ENCODE measurements at regions not wholly inside any gene's neighbourhood (a gene's known extent, or its start where the extent isn't known, plus 50 kb on each side); places are given as distances from the start of the nearest gene placed in this dataset.

DNA sequence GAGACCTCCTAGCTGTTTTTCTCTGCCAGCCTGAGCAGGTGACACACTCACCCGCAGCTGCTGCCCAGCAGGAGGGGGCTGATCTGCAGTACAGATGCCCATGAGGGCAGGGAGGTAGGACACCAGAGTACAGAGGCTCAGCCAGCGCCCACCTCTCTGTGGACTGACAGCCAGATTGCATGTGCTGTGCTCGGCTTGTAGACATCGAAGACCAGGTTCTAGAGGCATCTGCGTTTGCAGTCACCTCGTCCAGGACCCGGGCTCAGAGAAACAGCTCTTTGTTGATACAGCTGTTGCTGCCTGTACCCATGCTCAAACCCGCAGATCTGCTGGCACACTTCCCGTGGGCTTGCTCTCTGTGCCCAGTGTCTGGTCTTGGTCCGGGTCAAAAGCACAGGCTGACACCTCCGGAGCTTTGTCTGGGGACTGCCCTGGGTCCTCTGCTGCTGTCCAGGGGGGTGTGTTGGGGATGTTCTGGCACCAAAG is 224.7 kb downstream of the GLRX3 start:
- DNase-seq: no peak
- Mint-ChIP-seq H3K9me3 (ENCODE audit: low read depth) (peaks cover 12% of the 10 kb centered on the region), H3K4me1 (no peaks in the 10 kb centered on the region), H3K27ac (no peak overlapping the region), H3K36me3 (no peaks in the 10 kb centered on the region), H3K4me3 (no peak overlapping the region), H3K27me3 (no peaks in the 10 kb centered on the region)
- ATAC-seq: no peak
- CTCF ChIA-PET: no interaction called here

DNA sequence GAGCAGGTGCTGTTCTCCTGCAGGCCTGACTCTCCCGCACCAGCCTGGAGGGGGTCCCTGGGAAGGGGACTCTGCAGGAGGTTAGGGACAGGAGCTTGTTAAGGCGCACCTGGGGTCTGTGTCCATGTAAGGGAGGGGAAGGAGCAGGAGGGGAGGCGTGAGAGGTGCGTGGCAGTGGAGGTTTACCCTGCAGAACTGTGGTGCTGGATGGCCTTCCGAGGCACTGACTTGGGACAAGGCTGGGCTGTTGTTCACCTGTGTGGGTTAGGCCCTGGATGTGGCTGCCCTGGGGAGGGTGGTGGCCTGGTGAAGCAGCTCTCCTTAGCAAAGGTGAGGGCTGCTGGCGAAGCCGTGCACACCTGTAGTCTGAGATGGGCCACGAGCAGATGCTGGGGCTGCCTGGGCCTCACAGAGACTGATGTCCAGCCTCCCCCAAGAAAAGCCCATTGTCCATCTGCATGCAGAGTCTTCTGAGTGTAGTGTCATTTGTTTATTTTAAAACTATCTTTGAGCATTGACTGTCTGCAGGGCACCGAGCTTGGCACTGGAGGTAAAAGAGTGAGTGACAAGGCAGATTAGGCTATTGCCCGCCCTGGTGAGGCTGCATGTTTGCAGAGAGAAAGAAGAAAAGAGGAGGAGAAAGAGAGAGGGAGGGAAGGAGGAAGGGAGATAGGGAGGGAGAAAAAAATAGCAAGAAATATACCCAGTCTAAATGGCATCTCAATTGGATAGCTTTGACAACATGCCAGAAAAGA is 225.3 kb downstream of the GLRX3 start:
- Mint-ChIP-seq H3K4me1 (no peaks in the 10 kb centered on the region), H3K27ac (no peak overlapping the region), H3K9me3 (ENCODE audit: low read depth) (peaks cover 12% of the 10 kb centered on the region), H3K36me3 (no peaks in the 10 kb centered on the region), H3K4me3 (no peak overlapping the region), H3K27me3 (no peaks in the 10 kb centered on the region)
- CTCF ChIA-PET: no interaction called here
- DNase-seq: no peak
- ATAC-seq: no peak

DNA sequence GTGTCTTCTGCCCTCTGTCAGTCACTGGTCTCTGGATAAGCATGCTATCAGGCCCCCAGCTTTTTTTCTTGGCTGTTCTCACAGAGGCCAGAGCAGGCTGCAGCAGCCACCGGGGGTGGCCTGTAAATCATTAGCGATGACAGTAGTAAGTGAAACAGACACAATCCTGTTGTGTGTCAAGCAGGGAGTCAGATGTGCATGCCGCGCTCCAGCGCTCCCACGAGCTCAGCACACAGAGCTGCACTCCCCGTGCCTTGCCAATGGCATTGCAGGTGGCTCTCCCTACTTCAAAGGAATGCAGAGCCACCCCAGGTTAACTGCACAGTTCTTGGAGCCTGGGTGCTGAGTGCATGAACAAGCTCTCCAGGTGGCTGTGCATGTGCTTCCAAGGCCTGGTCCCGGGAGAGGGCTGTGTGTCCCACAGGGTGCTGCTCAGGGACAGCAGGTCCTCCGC is 226.1 kb downstream of the GLRX3 start:
- no peak overlapping the region for H3K27ac Mint-ChIP-seq
- no peaks in the 10 kb centered on the region for H3K27me3 Mint-ChIP-seq
- CTCF ChIA-PET: no interaction called here
- DNase-seq (no peak), ATAC-seq (no peak)
- no peaks in the 10 kb centered on the region for H3K36me3 Mint-ChIP-seq
- H3K4me3 Mint-ChIP-seq: no peak overlapping the region
- H3K9me3 Mint-ChIP-seq (ENCODE audit: low read depth): peaks cover 12% of the 10 kb centered on the region
- H3K4me1 Mint-ChIP-seq: no peaks in the 10 kb centered on the region

DNA sequence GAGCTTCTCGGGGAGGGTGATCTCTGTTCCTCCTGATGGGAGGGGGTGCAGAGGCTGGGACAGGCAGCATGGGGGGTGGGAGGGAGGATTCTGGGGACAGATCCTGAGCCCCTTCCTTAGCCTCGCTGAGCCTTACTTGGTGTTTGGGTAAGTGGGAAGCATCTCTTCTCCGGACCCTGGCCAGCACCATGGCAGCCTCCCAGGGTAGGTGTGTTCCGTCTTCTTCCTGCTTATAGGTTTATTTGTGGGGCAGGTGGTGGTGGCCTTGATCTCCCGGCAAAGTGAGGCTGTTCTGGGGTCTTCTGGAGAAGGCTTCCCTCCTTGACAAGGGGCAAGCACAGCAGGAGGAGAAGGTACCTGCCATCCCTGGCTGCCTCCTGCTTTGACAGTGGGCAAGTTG is 226.9 kb downstream of the GLRX3 start:
- H3K27ac Mint-ChIP-seq: no peak overlapping the region
- no peaks in the 10 kb centered on the region for H3K36me3 Mint-ChIP-seq
- DNase-seq (no peak), ATAC-seq (no peak)
- H3K4me1 Mint-ChIP-seq: no peaks in the 10 kb centered on the region
- no peak overlapping the region for H3K4me3 Mint-ChIP-seq
- peaks cover 14% of the 10 kb centered on the region for H3K9me3 Mint-ChIP-seq (ENCODE audit: low read depth)
- CTCF ChIA-PET: no interaction called here
- no peaks in the 10 kb centered on the region for H3K27me3 Mint-ChIP-seq

DNA sequence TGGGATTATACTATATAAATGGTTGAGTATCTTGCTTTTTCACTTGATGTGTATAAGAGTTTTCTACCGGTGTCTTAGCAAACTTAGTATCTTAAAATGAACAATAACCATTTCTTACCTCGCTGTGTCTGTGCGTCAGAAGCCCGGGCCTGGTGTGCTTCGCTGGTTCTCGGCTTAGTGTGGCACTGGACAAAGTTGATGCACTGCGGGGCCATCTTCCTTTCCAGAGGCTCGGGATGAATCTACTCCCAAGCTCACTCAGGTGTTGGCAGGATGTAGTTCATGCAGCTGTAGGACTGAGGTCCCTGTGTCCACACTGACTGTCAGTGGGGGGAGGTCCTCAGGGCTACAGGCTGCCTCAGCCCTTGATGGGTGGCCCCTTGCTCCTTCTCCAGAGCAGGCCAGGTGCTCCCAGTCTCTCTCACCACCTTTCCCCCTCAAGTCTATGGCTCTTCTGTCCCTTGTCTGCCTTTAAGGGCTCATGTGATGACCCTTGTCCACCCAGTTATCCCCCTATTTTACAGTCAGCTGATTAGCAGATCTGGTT is 227.8 kb downstream of the GLRX3 start:
- H3K9me3 Mint-ChIP-seq (ENCODE audit: low read depth): peaks cover 13% of the 10 kb centered on the region
- no peaks in the 10 kb centered on the region for H3K36me3 Mint-ChIP-seq
- ATAC-seq (no peak), DNase-seq (no peak)
- H3K4me3 Mint-ChIP-seq: no peak overlapping the region
- H3K4me1 Mint-ChIP-seq: no peaks in the 10 kb centered on the region
- no peak overlapping the region for H3K27ac Mint-ChIP-seq
- H3K27me3 Mint-ChIP-seq: no peaks in the 10 kb centered on the region
- CTCF ChIA-PET: no interaction called here

DNA sequence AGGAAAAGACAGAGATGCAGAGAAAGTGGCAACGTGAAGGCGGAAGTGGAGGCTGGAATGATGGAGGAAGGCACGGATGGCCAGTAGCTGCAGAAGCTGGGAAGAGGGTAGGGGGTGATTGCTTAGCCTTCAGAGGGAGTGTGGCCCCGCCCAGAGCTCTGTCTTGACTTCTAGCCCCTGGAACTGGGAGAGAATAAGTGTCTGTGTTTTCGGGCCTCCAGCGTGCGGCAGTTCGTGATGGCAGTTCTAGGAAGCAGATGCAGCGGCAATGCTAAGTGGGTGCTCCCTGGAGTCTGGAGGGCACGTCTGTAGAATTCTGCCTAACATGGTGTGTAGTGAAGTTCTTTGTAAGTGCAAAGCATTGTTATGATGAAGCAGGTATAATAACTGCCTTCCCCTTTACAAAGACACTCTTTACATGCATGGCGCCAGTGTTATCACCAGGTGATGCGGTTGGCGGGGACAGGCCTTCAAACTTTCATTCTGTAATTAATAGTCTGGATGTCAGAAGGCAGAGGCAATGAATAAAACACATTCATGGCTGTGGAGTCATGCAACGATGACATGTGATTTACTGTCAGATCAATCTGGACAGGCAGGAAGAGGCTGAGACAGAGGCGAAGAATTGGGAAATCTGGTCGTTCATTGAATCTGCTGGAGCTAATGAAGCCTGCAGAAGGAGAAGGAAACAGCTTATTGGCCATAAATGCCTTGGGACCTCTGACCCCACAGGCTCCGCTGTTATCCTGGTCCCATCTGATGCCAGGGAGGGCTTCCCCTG is 228.6 kb downstream of the GLRX3 start:
- no peaks in the 10 kb centered on the region for H3K4me1 Mint-ChIP-seq
- CTCF ChIA-PET: no interaction called here
- H3K27me3 Mint-ChIP-seq: no peaks in the 10 kb centered on the region
- ATAC-seq: no peak
- H3K27ac Mint-ChIP-seq: no peak overlapping the region
- no peaks in the 10 kb centered on the region for H3K36me3 Mint-ChIP-seq
- peaks cover 9% of the 10 kb centered on the region for H3K9me3 Mint-ChIP-seq (ENCODE audit: low read depth)
- H3K4me3 Mint-ChIP-seq: no peak overlapping the region
- no peak for DNase-seq

DNA sequence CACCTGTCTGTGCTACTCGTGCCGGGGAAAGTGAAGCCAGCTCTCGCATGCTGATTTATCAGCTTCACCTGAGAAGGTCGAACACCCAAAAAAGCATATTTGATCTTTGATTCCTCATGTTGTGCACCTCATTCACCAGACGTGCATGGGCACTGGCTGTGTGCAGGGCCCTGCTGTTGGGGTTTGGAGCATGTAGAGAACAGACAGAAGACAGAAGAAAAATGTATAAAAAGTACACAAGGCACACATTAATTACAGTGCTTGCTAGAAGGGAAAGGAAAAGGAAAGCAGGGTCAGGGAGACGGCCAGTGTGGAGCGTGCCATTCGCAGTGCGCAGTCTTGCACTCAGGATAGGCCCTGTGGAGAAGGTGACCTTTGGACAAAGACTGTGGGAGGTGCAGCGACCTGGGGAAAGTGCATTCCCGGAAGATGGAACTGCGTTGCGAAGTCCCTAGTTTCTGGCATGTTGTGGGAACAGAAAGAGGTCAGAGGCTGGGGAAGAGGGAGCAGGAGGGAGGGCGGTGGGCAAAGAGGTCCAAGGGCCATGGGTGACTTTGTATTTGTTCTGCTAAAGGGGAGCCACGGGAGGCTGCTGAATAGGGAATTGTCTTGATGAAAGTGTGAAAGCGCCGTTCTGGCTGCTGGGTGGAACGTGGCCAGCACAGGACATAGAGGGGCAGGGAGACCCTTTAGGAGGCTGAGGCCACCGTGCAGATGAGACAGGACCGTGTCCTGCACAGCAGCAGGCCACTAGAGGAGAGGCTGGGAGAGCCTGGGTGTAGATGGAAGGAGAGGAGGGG is 232.8 kb downstream of the GLRX3 start:
- DNase-seq (no peak), ATAC-seq (no peak)
- H3K36me3 Mint-ChIP-seq: no peaks in the 10 kb centered on the region
- no peak overlapping the region for H3K27ac Mint-ChIP-seq
- H3K27me3 Mint-ChIP-seq: no peaks in the 10 kb centered on the region
- H3K9me3 Mint-ChIP-seq (ENCODE audit: low read depth): peaks cover 9% of the 10 kb centered on the region
- H3K4me3 Mint-ChIP-seq: no peak overlapping the region
- no peaks in the 10 kb centered on the region for H3K4me1 Mint-ChIP-seq
- CTCF ChIA-PET: no interaction called here

DNA sequence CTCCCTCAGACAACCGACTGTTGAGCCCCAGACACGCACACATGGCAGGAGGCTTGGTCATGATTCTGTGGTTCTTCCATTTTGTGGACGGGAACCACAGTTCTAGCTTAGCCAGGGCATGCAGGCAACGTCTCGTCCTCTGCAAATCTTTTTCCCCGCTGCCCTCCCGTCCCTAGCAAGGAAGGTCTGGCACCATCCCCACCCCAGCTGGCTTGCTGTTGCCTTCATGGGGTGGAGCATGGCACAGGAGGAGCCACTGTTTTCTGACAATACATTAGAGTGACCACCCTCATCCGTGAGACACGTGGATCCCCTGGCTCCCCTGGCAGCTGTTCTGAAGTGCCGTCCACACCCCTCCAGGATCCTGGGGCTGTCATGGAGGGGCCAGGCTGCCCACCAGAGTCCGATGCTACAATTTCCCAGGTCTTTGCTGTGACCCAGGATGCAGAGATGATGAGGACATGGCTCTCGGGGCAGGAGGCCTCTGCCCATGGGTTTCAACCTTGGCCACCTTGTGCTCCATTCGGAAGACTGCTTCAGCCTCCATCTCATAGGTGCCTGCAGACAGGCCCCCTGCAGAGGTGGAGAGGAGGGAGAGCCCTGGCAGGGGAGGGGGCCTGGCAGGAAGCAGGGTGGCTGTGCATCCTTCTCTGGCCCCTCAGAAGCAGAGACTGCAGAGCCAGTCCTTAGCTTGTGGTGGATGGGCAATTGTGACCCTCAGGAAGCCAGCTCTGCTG is 233.6 kb downstream of the GLRX3 start:
- no peak for DNase-seq
- H3K36me3 Mint-ChIP-seq: no peaks in the 10 kb centered on the region
- no peak overlapping the region for H3K27ac Mint-ChIP-seq
- H3K27me3 Mint-ChIP-seq: no peaks in the 10 kb centered on the region
- no peaks in the 10 kb centered on the region for H3K4me1 Mint-ChIP-seq
- ATAC-seq: no peak
- CTCF ChIA-PET: no interaction called here
- no peak overlapping the region for H3K4me3 Mint-ChIP-seq
- H3K9me3 Mint-ChIP-seq (ENCODE audit: low read depth): peaks cover 6% of the 10 kb centered on the region

DNA sequence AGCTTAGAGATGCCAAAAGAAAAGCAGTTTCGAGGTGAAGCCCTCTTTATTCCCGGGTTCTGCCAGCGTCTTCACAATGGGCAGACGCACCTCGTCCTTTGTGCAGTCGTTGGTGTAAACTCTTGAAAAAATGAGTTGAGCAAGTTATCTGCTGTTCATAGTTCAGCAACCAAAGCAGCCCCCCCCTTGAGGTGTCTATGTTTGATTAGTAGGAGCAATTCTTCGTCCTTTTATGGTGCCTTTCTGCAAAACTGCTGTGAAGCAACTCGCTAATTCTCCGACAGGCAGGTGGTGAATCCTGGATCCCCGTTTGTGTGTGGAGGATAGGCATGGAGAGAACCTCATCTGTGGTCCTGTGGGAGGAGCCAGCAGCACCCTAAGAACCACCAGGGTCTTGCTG is 234.5 kb downstream of the GLRX3 start:
- ATAC-seq: no peak
- H3K27me3 Mint-ChIP-seq: no peaks in the 10 kb centered on the region
- H3K4me3 Mint-ChIP-seq: no peak overlapping the region
- no peaks in the 10 kb centered on the region for H3K36me3 Mint-ChIP-seq
- CTCF ChIA-PET: no interaction called here
- no peaks in the 10 kb centered on the region for H3K4me1 Mint-ChIP-seq
- DNase-seq: no peak
- H3K27ac Mint-ChIP-seq: no peak overlapping the region
- H3K9me3 Mint-ChIP-seq (ENCODE audit: low read depth): peaks cover 4% of the 10 kb centered on the region

DNA sequence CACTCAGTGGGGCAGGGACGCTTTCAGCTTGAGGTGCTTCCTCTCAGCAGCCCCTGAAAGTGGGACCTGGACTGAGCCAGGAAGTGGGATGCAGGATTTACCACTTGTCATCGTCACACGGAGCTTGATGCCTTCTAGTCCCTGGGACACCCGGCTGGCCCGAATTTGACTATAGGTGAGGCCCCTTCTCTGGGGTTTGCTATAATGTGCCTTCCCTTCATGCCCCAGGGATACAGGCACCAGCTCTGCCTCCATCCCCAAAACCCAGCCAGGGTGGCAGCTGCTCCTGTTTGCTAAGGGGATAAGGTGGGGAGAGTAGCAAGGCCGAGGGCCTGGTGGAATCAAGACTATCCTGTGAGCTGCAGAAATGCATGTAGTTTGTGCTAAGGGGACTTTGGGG is 235.0 kb downstream of the GLRX3 start:
- ATAC-seq (no peak), DNase-seq (no peak)
- peaks cover 4% of the 10 kb centered on the region for H3K9me3 Mint-ChIP-seq (ENCODE audit: low read depth)
- CTCF ChIA-PET: no interaction called here
- no peaks in the 10 kb centered on the region for H3K27me3 Mint-ChIP-seq
- H3K27ac Mint-ChIP-seq: no peak overlapping the region
- no peaks in the 10 kb centered on the region for H3K36me3 Mint-ChIP-seq
- no peaks in the 10 kb centered on the region for H3K4me1 Mint-ChIP-seq
- H3K4me3 Mint-ChIP-seq: no peak overlapping the region

DNA sequence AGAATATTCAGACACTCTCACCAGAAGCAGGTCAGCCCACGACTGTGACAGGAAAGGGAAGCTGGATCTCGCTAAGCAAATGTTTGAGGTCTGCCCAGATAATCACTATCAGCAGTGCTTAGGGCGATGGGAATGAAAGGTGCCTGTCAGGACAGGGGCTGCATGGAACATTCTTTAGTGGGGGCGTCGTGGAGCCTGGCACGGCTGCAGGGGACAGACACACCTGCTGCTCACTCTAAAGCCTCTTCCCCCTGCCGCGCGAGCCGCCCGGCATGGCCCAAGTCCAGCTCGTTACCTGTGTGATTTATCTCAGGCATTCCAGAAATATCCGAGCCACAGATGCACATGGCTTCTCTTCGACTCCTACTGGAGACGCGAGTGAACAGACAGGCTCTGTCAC is 235.5 kb downstream of the GLRX3 start:
- no peak for ATAC-seq
- DNase-seq: no peak
- Mint-ChIP-seq H3K27ac (no peak overlapping the region), H3K4me3 (no peak overlapping the region), H3K4me1 (no peaks in the 10 kb centered on the region), H3K27me3 (no peaks in the 10 kb centered on the region), H3K36me3 (no peaks in the 10 kb centered on the region), H3K9me3 (ENCODE audit: low read depth) (peaks cover 4% of the 10 kb centered on the region)
- CTCF ChIA-PET: no interaction called here

DNA sequence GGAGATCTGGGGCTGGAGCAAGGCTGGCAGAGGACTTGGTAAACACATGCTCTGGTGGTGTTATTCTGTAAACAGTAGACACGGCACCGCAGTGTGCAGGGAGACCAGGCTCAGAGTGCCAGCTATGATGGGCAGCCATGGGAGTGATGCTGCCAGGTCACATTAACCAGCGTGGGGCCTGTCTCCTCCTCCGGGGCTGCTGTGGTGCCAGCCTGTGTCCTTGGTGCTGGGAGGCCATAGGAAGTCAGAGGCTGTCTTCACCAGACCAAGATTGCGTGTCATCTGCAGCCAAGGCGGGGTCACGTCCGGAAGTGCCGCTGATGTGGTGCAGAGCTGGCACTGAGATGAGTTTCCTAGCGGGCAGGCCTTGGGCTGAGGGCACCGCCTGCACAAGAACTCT is 236.0 kb downstream of the GLRX3 start:
- CTCF ChIA-PET: no interaction called here
- no peak for ATAC-seq
- Mint-ChIP-seq H3K27ac (no peak overlapping the region), H3K36me3 (no peaks in the 10 kb centered on the region), H3K4me3 (no peak overlapping the region), H3K27me3 (no peaks in the 10 kb centered on the region), H3K4me1 (no peaks in the 10 kb centered on the region), H3K9me3 (ENCODE audit: low read depth) (peaks cover 4% of the 10 kb centered on the region)
- DNase-seq: no peak

DNA sequence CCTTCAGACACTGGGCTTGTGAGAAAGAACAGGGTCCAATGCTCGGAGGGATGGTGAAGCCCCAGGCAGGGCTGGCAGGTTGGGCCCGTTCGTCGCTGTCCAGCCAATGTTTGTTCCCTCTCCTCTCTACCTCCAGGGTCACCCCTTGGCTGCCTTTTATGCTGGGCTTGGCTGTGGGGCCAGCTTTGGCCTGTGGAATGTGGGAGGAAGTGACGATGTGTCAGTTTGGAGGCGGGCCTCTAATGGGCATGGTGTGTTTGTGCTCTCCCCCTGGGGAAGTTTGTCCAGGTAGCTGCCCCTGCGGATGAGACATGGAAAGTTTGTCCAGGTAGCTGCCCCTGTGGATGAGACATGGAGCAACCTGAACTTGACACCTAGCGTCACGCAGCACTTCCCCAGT is 236.7 kb downstream of the GLRX3 start:
- CTCF ChIA-PET: no interaction called here
- Mint-ChIP-seq H3K4me3 (no peak overlapping the region), H3K9me3 (ENCODE audit: low read depth) (peaks cover 2% of the 10 kb centered on the region), H3K4me1 (no peaks in the 10 kb centered on the region), H3K36me3 (no peaks in the 10 kb centered on the region), H3K27ac (no peak overlapping the region), H3K27me3 (no peaks in the 10 kb centered on the region)
- DNase-seq (no peak), ATAC-seq (no peak)

All from activated CD8-positive, alpha-beta memory T cell treated with anti-CD3 and anti-CD28 coated beads, Interleukin-2, amount 10 ng/mL, durations not matched to agents 7 days and 5 days (primary cell).